Lower leg skin (tissue), 3 donors: ENCODE measurements at regions not wholly inside any gene's neighbourhood (a gene's known extent, or its start where the extent isn't known, plus 50 kb on each side); places are given as distances from the start of the nearest gene placed in this dataset.

Source experiments
- POLR2A ChIP-seq, 2 donors: fragments of 450-650 bp; IDR thresholded peaks; one replicate each; pipeline ENCODE4 v1.6.1; 2016 to 2017; ENCODE audit warnings: antibody characterized with exemption in 2 of 2, mild to moderate bottlenecking in 1 of 2, moderate library complexity in 1 of 2
- TF ChIP-seq, protein P1 (sequence below), 3 donors: fragments of 450-650 bp; IDR thresholded peaks; one replicate each; pipeline ENCODE4 v1.5.1; 2016; ENCODE audit warnings: antibody characterized with exemption in 3 of 3, mild to moderate bottlenecking in 3 of 3, moderate library complexity in 2 of 3

DNA sequence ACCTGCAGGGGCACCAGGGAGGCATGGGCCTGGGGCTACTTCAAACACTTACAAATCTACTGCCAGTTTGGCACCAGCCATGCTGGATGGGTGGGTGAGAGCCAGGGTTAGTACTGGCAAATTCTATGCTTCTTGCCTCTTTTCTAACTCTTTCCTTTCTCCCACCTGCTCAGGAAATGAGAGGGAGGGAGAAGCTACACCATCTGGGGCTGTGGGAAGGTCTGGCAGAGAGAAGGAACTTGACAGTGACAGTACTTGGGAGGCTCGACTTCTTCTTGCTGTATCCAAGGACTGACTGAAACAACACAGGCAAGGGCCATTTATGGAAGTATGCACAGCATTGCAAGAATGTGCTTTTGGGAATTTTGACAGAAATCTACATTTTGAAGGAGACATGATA lies 149.6 kb upstream of the DYRK2 start:
- TF ChIP-seq, protein P1, sequence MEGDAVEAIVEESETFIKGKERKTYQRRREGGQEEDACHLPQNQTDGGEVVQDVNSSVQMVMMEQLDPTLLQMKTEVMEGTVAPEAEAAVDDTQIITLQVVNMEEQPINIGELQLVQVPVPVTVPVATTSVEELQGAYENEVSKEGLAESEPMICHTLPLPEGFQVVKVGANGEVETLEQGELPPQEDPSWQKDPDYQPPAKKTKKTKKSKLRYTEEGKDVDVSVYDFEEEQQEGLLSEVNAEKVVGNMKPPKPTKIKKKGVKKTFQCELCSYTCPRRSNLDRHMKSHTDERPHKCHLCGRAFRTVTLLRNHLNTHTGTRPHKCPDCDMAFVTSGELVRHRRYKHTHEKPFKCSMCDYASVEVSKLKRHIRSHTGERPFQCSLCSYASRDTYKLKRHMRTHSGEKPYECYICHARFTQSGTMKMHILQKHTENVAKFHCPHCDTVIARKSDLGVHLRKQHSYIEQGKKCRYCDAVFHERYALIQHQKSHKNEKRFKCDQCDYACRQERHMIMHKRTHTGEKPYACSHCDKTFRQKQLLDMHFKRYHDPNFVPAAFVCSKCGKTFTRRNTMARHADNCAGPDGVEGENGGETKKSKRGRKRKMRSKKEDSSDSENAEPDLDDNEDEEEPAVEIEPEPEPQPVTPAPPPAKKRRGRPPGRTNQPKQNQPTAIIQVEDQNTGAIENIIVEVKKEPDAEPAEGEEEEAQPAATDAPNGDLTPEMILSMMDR (IDR thresholded peaks at IDR 0.05): no peak
- no peak for TF ChIP-seq POLR2A (IDR thresholded peaks at IDR 0.05)
